Astrocyte (in vitro differentiated cells and primary cell): ENCODE measurements at regions not wholly inside any gene's neighbourhood (a gene's known extent, or its start where the extent isn't known, plus 50 kb on each side); places are given as distances from the start of the nearest gene placed in this dataset.

Experiments used
- CTCF ChIP-seq: IDR thresholded peaks from 2 replicates; pipeline ENCODE4 v1.5.1; 2011; ENCODE audit warnings: low read depth, mild to moderate bottlenecking, inconsistent platforms, low read length, moderate library complexity; ENCODE audit not compliant: insufficient read depth
- EZH2 ChIP-seq: IDR thresholded peaks from 2 replicates; pipeline ENCODE4 v1.6.1; 2012; ENCODE audit warnings: mild to moderate bottlenecking, low read length, inconsistent platforms; ENCODE audit not compliant: insufficient read depth

- TF ChIP-seq CTCF (no peak), EZH2 (no peak)
These were observed 773.8 kb upstream of the CHD1 start for GRCh38 chr5:99702565-99702964.
